Hepatocyte (in vitro differentiated cells): ENCODE measurements at regions not wholly inside any gene's neighbourhood (a gene's known extent, or its start where the extent isn't known, plus 50 kb on each side); places are given as distances from the start of the nearest gene placed in this dataset.

Experiments
- CTCF ChIP-seq: fragments of 200-600 bp; sonication (generic); IDR thresholded peaks from 2 replicates; pipeline ENCODE4 v1.5.1; 2016; ENCODE audit warnings: antibody characterized with exemption, mild to moderate bottlenecking; ENCODE audit not compliant: poor library complexity
- EZH2 ChIP-seq: fragments of 200-600 bp; sonication (generic); IDR thresholded peaks from 2 replicates; pipeline ENCODE4 v1.6.1; 2016; ENCODE audit warnings: antibody characterized with exemption, mild to moderate bottlenecking, borderline replicate concordance
- EZH2phosphoT487 ChIP-seq: fragments of 200-600 bp; sonication (generic); IDR thresholded peaks from one replicate; pipeline ENCODE4 v1.6.1; 2018; ENCODE audit warnings: antibody characterized with exemption, mild to moderate bottlenecking, low read depth, moderate library complexity; ENCODE audit not compliant: unreplicated experiment, severe bottlenecking

- TF ChIP-seq EZH2 = no peak
- no peak for TF ChIP-seq CTCF
- no peak for TF ChIP-seq EZH2phosphoT487
Measured at GRCh38 chr18:55886886-55887285, 298.9 kb upstream of the TCF4 start.
